ENCODE measurements at regions not wholly inside any gene's neighbourhood (a gene's known extent, or its start where the extent isn't known, plus 50 kb on each side); places are given as distances from the start of the nearest gene placed in this dataset.

DNA sequence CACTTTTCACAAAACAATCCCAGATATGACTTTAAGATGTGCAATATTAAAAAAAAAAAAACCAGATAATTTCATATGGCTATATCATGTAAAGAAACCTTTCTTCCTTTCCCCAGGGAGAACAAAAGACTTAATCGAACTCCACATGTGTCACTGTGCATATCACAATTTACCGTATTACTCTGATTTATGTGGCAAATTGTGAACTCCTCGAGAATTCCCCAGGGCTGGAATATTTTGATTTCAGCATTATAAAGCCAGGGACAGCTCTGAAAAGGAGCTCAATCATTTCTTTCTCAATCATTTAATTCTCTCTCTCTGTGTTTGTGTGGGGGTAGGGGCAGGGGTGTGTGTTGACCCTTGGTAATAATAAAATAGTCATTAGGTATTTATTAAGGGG lies 165.8 kb downstream of the TDRD15 start:
- TF ChIP-seq, protein P1, sequence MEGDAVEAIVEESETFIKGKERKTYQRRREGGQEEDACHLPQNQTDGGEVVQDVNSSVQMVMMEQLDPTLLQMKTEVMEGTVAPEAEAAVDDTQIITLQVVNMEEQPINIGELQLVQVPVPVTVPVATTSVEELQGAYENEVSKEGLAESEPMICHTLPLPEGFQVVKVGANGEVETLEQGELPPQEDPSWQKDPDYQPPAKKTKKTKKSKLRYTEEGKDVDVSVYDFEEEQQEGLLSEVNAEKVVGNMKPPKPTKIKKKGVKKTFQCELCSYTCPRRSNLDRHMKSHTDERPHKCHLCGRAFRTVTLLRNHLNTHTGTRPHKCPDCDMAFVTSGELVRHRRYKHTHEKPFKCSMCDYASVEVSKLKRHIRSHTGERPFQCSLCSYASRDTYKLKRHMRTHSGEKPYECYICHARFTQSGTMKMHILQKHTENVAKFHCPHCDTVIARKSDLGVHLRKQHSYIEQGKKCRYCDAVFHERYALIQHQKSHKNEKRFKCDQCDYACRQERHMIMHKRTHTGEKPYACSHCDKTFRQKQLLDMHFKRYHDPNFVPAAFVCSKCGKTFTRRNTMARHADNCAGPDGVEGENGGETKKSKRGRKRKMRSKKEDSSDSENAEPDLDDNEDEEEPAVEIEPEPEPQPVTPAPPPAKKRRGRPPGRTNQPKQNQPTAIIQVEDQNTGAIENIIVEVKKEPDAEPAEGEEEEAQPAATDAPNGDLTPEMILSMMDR (IDR thresholded peaks at IDR 0.05; ENCODE audit: insufficient read depth, low read length, poor library complexity, severe bottlenecking): no peak
- no peak overlapping the region for H3K4me3 ChIP-seq (replicated peaks; ENCODE audit: low read depth, low read length)
- no peaks in the 10 kb centered on the region for H3K36me3 ChIP-seq (ENCODE audit: control insufficient read depth, insufficient read depth, low read length)
- H3K27me3 ChIP-seq (replicated peaks; ENCODE audit: control insufficient read depth, insufficient read depth, low read length): no peaks in the 10 kb centered on the region
- DNase-seq (ENCODE audit: extremely low read depth, insufficient read length): no peak

DNA sequence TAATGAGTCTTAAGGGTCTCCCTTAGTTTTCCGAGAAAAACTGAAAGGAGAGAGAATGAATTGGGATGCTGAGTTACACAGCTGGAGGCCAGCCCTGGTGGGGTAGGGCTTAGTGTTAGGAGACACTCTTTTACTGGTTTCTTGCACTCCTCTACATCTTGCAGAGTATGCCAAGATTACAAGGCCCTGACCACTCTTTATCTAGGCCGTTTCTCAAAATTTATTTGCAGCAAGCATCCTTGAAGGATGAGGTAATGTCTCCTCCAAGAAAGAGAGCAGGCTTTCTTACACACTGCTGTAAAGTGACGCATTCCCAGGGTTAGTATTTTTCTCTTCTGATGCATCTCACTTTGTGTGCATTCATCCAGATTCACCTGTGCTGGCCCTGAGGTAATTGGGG lies 166.2 kb downstream of the TDRD15 start:
- no peaks in the 10 kb centered on the region for H3K36me3 ChIP-seq (ENCODE audit: control insufficient read depth, insufficient read depth, low read length)
- no peaks in the 10 kb centered on the region for H3K27me3 ChIP-seq (replicated peaks; ENCODE audit: control insufficient read depth, insufficient read depth, low read length)
- no peak overlapping the region for H3K4me3 ChIP-seq (replicated peaks; ENCODE audit: low read depth, low read length)
- no peak for DNase-seq (ENCODE audit: extremely low read depth, insufficient read length)
- TF ChIP-seq, protein P1 (IDR thresholded peaks at IDR 0.05; ENCODE audit: insufficient read depth, low read length, poor library complexity, severe bottlenecking): no peak

DNA sequence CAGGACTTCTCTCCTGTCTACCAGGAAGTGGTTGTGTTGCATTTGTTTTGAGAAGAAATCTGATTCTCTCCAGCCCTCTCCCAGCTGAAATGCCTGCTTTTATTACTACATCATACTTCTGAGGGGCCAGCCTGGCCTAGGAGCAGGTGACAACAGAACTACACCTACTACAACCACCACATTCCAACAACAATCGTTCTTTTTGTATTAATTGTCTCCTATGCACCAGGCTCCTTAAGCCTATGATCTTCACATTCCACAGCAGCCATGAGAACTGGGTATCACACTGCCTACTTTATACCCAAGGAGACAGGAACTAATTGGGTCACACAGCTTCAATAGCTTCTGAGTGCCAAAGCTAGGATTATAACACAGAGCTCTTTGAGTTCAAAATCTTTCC lies 167.7 kb downstream of the TDRD15 start:
- no peaks in the 10 kb centered on the region for H3K27me3 ChIP-seq (replicated peaks; ENCODE audit: control insufficient read depth, insufficient read depth, low read length)
- TF ChIP-seq, protein P1 (IDR thresholded peaks at IDR 0.05; ENCODE audit: insufficient read depth, low read length, poor library complexity, severe bottlenecking): no peak
- no peaks in the 10 kb centered on the region for H3K36me3 ChIP-seq (ENCODE audit: control insufficient read depth, insufficient read depth, low read length)
- no peak for DNase-seq (ENCODE audit: extremely low read depth, insufficient read length)
- no peak overlapping the region for H3K4me3 ChIP-seq (replicated peaks; ENCODE audit: low read depth, low read length)

DNA sequence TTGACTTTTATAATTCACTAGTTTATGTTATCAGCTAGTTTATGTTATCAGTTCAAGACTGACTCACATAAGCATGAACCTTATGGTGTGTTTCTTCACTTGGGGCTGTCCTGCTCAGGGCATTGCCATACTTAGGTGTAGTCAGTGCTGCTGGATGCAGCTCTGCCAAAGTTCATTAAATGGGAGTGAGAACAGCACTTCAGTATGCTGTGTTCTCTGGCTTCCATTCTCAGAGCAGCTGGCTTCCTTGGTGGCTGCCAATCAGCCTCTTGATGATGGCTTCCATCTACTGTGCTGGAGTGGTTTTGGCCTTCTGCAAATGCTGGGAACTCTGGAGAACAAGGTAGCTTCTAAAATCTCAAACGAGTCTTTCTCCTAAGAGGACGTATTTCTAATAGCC lies 170.7 kb downstream of the TDRD15 start:
- Histone ChIP-seq H3K4me3 (replicated peaks; ENCODE audit: low read depth, low read length) (no peak overlapping the region), H3K27me3 (replicated peaks; ENCODE audit: control insufficient read depth, insufficient read depth, low read length) (no peaks in the 10 kb centered on the region), H3K36me3 (ENCODE audit: control insufficient read depth, insufficient read depth, low read length) (no peaks in the 10 kb centered on the region)
- TF ChIP-seq, protein P1 (IDR thresholded peaks at IDR 0.05; ENCODE audit: insufficient read depth, low read length, poor library complexity, severe bottlenecking): no peak
- DNase-seq (ENCODE audit: extremely low read depth, insufficient read length): no peak

DNA sequence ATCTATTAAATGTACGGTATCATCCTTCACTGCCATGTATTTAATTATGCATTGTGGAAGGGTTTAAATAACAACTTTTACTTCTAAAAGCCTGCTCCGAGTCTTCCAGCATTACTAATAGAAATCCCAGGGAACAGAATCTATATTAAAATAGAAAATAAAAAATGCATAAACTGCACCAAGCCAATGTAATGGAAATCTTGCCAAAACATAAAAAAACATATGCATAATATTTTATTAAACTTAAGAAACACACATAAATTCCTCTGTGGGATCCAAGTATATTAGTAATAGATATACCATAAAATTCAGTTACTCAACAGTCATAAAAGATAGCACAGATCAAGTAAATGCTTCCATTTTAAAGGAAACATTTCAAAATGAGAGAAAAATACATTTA lies 175.6 kb downstream of the TDRD15 start:
- Histone ChIP-seq H3K36me3 (ENCODE audit: control insufficient read depth, insufficient read depth, low read length) (no peaks in the 10 kb centered on the region), H3K27me3 (replicated peaks; ENCODE audit: control insufficient read depth, insufficient read depth, low read length) (no peaks in the 10 kb centered on the region), H3K4me3 (replicated peaks; ENCODE audit: low read depth, low read length) (no peak overlapping the region)
- no peak for DNase-seq (ENCODE audit: extremely low read depth, insufficient read length)
- TF ChIP-seq, protein P1 (IDR thresholded peaks at IDR 0.05; ENCODE audit: insufficient read depth, low read length, poor library complexity, severe bottlenecking): no peak

DNA sequence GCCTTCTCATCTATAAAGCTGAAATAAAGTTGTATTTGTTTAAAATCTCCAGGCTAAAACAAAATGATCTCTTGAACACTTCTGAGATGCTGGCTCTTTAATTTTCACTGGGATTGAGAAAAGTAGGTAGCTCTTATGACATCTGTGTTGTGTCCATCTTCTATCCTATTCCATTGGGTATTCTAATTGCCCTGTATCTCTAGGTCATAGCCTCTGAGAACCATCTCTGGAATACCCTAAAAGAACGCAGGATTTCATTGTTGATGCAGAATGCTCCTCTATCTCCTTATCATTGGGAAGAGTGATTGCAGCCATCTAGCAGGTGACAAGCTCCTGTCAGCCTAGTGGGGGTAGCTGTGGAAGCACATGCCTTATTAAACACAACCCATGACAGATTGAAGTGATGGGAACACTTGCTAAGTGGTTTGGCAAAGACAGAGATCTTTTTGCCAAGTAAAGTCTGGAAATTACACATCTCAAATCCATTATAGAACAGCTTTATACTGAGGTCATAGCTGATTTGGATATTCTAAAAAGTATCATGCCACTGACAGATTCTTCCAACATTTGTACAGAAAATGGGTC lies 178.2 kb downstream of the TDRD15 start:
- TF ChIP-seq, protein P1 (IDR thresholded peaks at IDR 0.05; ENCODE audit: insufficient read depth, low read length, poor library complexity, severe bottlenecking): no peak
- Histone ChIP-seq H3K4me3 (replicated peaks; ENCODE audit: low read depth, low read length) (no peak overlapping the region), H3K27me3 (replicated peaks; ENCODE audit: control insufficient read depth, insufficient read depth, low read length) (no peaks in the 10 kb centered on the region; the same call in 1 of the 2 replicates), H3K36me3 (ENCODE audit: control insufficient read depth, insufficient read depth, low read length) (no peaks in the 10 kb centered on the region)
- DNase-seq (ENCODE audit: extremely low read depth, insufficient read length): no peak
